B cell (primary cell): ENCODE measurements at regions not wholly inside any gene's neighbourhood (a gene's known extent, or its start where the extent isn't known, plus 50 kb on each side); places are given as distances from the start of the nearest gene placed in this dataset.

ENCODE experiments used
- ATAC-seq: fragments of 200-7000 bp; cut with Tn5 transposase; one replicate; pipeline ENCODE4 v1.10.0; 2021; ENCODE audit warnings: low read depth, mild to moderate bottlenecking, moderate number of reproducible peaks, moderate library complexity
- CTCF ChIA-PET: fragments of 350-600 bp; sonication (Branson Sonifier 250); formaldehyde crosslinking; loops from one replicate; lab custom pipeline; 2021; ENCODE audit warnings: antibody characterized with exemption, inconsistent platforms; lab: Charles Lee
- POLR2A ChIA-PET: fragments of 350-600 bp; sonication (Branson Sonifier 250); formaldehyde crosslinking; loops from one replicate; lab custom pipeline; 2021; ENCODE audit warnings: antibody characterized with exemption; lab: Charles Lee
- DNase-seq: peaks from one replicate; pipeline ENCODE4 v3.0.0; 2013
- H2AFZ ChIP-seq: 2 replicates; pipeline ENCODE4 v1.6.1; 2012; ENCODE audit warnings: mild to moderate bottlenecking, low read depth, low read length; ENCODE audit not compliant: insufficient read depth, poor library complexity, severe bottlenecking
- H3K27ac ChIP-seq, 2 donors: 1 replicate in 1 of 2; 2 replicates in 1 of 2; pipeline ENCODE4 v1.5.1; 2012 to 2013; ENCODE audit warnings: low read length in 2 of 2, mild to moderate bottlenecking in 2 of 2, moderate library complexity in 1 of 2
- H3K27me3 ChIP-seq, 4 experiments: fragments of 200-600 bp in 1 of 4; sonication (generic) in 1 of 4; replicated peaks in 1 of 4; 1 replicate in 2 of 4; 2 replicates in 2 of 4; pipeline versions ENCODE4 v1.6.1 to v1.7.0; 2013 to 2016; ENCODE audit warnings: low read length in 3 of 4, mild to moderate bottlenecking in 2 of 4, mixed read lengths in 1 of 4, moderate library complexity in 1 of 4; ENCODE audit not compliant: insufficient read depth in 4 of 4, control insufficient read depth in 3 of 4; ENCODE audit errors: control extremely low read depth in 1 of 4
- H3K36me3 ChIP-seq, 2 experiments: replicated peaks in 1 of 2; 1 replicate in 1 of 2; 2 replicates in 1 of 2; pipeline versions ENCODE4 v1.6.1 to v1.7.1; 2013; ENCODE audit warnings: low read length in 1 of 2; ENCODE audit not compliant: insufficient read depth in 2 of 2, control insufficient read depth in 1 of 2; ENCODE audit errors: control extremely low read depth in 1 of 2, extremely low read depth in 1 of 2
- H3K4me1 ChIP-seq, 2 donors: fragments of 200-600 bp in 1 of 2; sonication (generic) in 1 of 2; 1 replicate in 1 of 2; 2 replicates in 1 of 2; pipeline versions ENCODE4 v1.5.1 to v1.6.1; 2013 to 2017; ENCODE audit warnings: low read length in 2 of 2; ENCODE audit not compliant: control insufficient read depth in 2 of 2, insufficient read depth in 2 of 2
- H3K4me2 ChIP-seq: replicated peaks from 2 replicates; pipeline ENCODE3; 2012; ENCODE audit warnings: mild to moderate bottlenecking, low read depth, low read length; ENCODE audit not compliant: poor library complexity, severe bottlenecking
- H3K4me3 ChIP-seq, 5 experiments: fragments of 200-600 bp in 1 of 5; sonication (generic) in 1 of 5; 1 replicate in 3 of 5; 2 replicates in 2 of 5; pipeline versions ENCODE4 v1.5.1 to v1.7.0; 2011 to 2016; ENCODE audit warnings: low read length in 4 of 5, mild to moderate bottlenecking in 4 of 5, low read depth in 2 of 5, control low read depth in 1 of 5, moderate library complexity in 1 of 5; ENCODE audit not compliant: insufficient read depth in 1 of 5; ENCODE audit errors: control extremely low read depth in 1 of 5, extremely low read depth in 1 of 5
- H3K79me2 ChIP-seq: fragments of 200-600 bp; sonication (generic); one replicate; pipeline ENCODE4 v1.6.0; 2016; ENCODE audit warnings: low read length; ENCODE audit not compliant: control insufficient read depth, insufficient read depth
- H3K9ac ChIP-seq: fragments of 200-600 bp; sonication (generic); 2 replicates; pipeline ENCODE4 v1.6.1; 2017; ENCODE audit warnings: mild to moderate bottlenecking, low read length, moderate library complexity
- H3K9me3 ChIP-seq, 3 donors: one replicate each; pipeline versions ENCODE4 v1.6.1 to v1.7.1; 2013; ENCODE audit warnings: low read length in 2 of 3; ENCODE audit not compliant: control insufficient read depth in 2 of 3, insufficient read depth in 1 of 3; ENCODE audit errors: control extremely low read depth in 1 of 3
- H4K20me1 ChIP-seq: 2 replicates; pipeline ENCODE4 v1.6.0; 2012; ENCODE audit warnings: mild to moderate bottlenecking, low read length; ENCODE audit not compliant: insufficient read depth, control insufficient read depth, poor library complexity, severe bottlenecking
- H3K27ac Mint-ChIP-seq: one replicate; pipeline ENCODE4 v1.8.0; 2021; ENCODE audit warnings: mixed read lengths
- H3K27me3 Mint-ChIP-seq: one replicate; pipeline ENCODE4 v1.8.0; 2021; ENCODE audit warnings: mixed read lengths
- H3K4me1 Mint-ChIP-seq: one replicate; pipeline ENCODE4 v1.8.0; 2021; ENCODE audit warnings: mixed read lengths
- H3K4me3 Mint-ChIP-seq: one replicate; pipeline ENCODE4 v1.8.0; 2021; ENCODE audit warnings: mixed read lengths
- H3K9me3 Mint-ChIP-seq: one replicate; pipeline ENCODE4 v1.8.0; 2022; ENCODE audit warnings: mixed read lengths; ENCODE audit not compliant: insufficient read depth
- EZH2 ChIP-seq: IDR thresholded peaks from 2 replicates; pipeline ENCODE4 v1.6.1; 2012; ENCODE audit warnings: borderline replicate concordance, low read depth, mild to moderate bottlenecking, moderate library complexity, low read length; ENCODE audit not compliant: insufficient read depth, poor library complexity, severe bottlenecking
- WGBS: methylation state at CpG from one replicate; pipeline ENCODE4 v1.1.5; 2013; ENCODE audit warnings: missing lambda C conversion rate; ENCODE audit not compliant: insufficient coverage; 5-methylcytosine and 5-hydroxymethylcytosine counted together
- intact Hi-C: fragments of 100-400 bp; cut with micrococcal nuclease; formaldehyde crosslinking; loops from one replicate; pipeline ENCODE4 v1.10.0; 2022
- TF ChIP-seq, protein P1 (sequence below): fragments of 200-600 bp; IDR thresholded peaks from one replicate; pipeline ENCODE4 v1.8.0; 2022; ENCODE audit warnings: antibody characterized with exemption, mild to moderate bottlenecking

DNA sequence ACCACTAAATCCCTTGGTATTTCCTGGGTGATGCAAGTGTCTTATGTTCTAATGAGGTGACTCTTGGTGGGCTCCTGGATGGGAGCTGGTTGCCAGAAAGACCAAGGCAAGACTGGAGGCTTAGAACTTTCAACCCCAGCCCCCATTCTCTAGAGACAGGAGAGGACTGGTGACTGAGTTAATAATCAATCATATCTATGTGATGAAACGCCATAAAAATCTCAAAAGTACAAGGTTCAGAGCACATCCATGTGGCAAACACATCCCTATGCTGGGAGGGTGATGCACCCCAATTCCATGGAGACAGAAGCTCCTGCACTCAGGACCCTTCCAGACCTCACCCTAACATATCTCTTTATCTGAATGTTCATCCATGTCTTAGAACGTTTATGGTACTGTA lies 139.5 kb upstream of the LINC00305 start:
- Histone ChIP-seq H3K4me3 (no peak overlapping the region), H3K9ac (no peak overlapping the region), H3K27me3 (peaks cover 0 to 4% (median 0%) of the 10 kb centered on the region in 4 experiments), H3K27ac (no peak overlapping the region), H3K79me2 (no peaks in the 10 kb centered on the region), H4K20me1 (no peaks in the 10 kb centered on the region), H2AFZ (no peak overlapping the region), H3K36me3 (no peaks in the 10 kb centered on the region), H3K9me3 (no peaks in the 10 kb centered on the region), H3K4me2 (no peak overlapping the region), H3K4me1 (no peaks in the 10 kb centered on the region)
- Mint-ChIP-seq H3K4me1 (no peaks in the 10 kb centered on the region), H3K27me3 (no peaks in the 10 kb centered on the region), H3K27ac (no peak overlapping the region), H3K4me3 (no peak overlapping the region), H3K9me3 (no peaks in the 10 kb centered on the region)
- no peak for DNase-seq
- no peak for TF ChIP-seq EZH2
- TF ChIP-seq, protein P1, sequence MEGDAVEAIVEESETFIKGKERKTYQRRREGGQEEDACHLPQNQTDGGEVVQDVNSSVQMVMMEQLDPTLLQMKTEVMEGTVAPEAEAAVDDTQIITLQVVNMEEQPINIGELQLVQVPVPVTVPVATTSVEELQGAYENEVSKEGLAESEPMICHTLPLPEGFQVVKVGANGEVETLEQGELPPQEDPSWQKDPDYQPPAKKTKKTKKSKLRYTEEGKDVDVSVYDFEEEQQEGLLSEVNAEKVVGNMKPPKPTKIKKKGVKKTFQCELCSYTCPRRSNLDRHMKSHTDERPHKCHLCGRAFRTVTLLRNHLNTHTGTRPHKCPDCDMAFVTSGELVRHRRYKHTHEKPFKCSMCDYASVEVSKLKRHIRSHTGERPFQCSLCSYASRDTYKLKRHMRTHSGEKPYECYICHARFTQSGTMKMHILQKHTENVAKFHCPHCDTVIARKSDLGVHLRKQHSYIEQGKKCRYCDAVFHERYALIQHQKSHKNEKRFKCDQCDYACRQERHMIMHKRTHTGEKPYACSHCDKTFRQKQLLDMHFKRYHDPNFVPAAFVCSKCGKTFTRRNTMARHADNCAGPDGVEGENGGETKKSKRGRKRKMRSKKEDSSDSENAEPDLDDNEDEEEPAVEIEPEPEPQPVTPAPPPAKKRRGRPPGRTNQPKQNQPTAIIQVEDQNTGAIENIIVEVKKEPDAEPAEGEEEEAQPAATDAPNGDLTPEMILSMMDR, result no peak
- no CpG with 5 or more reads among the region's 2 CpGs for WGBS
- CTCF ChIA-PET, result no interaction called here
- intact Hi-C loops, result no loop called here
- no peak for ATAC-seq
- POLR2A ChIA-PET, result no interaction called here

DNA sequence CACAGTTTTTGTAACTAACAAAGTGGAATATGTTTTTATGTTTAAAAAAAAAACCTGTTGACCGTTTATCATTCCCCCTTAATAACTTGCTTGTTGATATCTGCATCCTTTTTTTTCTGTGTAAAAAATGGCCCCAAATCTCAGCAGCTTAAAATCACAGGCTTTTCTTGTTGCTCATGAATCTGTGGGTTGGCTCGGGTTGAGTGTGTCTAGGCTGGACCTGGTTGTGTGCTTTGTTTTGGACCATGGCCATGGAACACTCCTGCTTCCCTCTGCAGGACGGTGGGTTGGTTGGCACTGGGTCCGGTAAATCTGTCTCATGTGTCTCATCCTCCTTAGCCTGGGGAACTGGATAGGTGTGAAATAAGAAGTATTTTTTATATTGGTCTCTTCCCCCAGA lies 139.0 kb upstream of the LINC00305 start:
- no peaks in the 10 kb centered on the region for H3K36me3 ChIP-seq
- Mint-ChIP-seq H3K9me3 (no peaks in the 10 kb centered on the region), H3K27me3 (no peaks in the 10 kb centered on the region), H3K27ac (no peak overlapping the region), H3K4me1 (no peaks in the 10 kb centered on the region), H3K4me3 (no peak overlapping the region)
- CTCF ChIA-PET, result no interaction called here
- H3K27me3 ChIP-seq, result peaks cover 0 to 4% (median 0%) of the 10 kb centered on the region in 4 experiments
- no peaks in the 10 kb centered on the region for H4K20me1 ChIP-seq
- no peaks in the 10 kb centered on the region for H3K4me1 ChIP-seq
- H3K9me3 ChIP-seq, result no peaks in the 10 kb centered on the region
- no peak overlapping the region for H3K4me2 ChIP-seq
- no peak for ATAC-seq
- TF ChIP-seq, protein P1, result no peak
- TF ChIP-seq EZH2, result no peak
- DNase-seq, result no peak
- H3K27ac ChIP-seq, result no peak overlapping the region
- no peak overlapping the region for H3K9ac ChIP-seq
- WGBS, result no CpG with 5 or more reads among the region's 4 CpGs
- no peak overlapping the region for H2AFZ ChIP-seq
- intact Hi-C loops, result no loop called here
- H3K4me3 ChIP-seq, result no peak overlapping the region
- no peaks in the 10 kb centered on the region for H3K79me2 ChIP-seq
- POLR2A ChIA-PET, result no interaction called here
